Fibroblast of lung (primary cell): ENCODE measurements at regions not wholly inside any gene's neighbourhood (a gene's known extent, or its start where the extent isn't known, plus 50 kb on each side); places are given as distances from the start of the nearest gene placed in this dataset.

ENCODE experiments used
- EZH2 ChIP-seq: IDR thresholded peaks from 2 replicates; pipeline ENCODE4 v1.5.1; 2012; ENCODE audit warnings: low read length, control low read depth, mild to moderate bottlenecking; ENCODE audit errors: missing control alignments
- TF ChIP-seq, protein P1 (sequence below), 2 donors: IDR thresholded peaks in 1 of 2; conservative IDR thresholded peaks in 1 of 2; 1 replicate in 1 of 2; 2 replicates in 1 of 2; pipeline ENCODE4 v1.5.1; 2011 to 2012; ENCODE audit warnings: low read length in 2 of 2, control low read depth in 1 of 2, inconsistent platforms in 1 of 2, low read depth in 1 of 2, mild to moderate bottlenecking in 1 of 2

- TF ChIP-seq, protein P1, sequence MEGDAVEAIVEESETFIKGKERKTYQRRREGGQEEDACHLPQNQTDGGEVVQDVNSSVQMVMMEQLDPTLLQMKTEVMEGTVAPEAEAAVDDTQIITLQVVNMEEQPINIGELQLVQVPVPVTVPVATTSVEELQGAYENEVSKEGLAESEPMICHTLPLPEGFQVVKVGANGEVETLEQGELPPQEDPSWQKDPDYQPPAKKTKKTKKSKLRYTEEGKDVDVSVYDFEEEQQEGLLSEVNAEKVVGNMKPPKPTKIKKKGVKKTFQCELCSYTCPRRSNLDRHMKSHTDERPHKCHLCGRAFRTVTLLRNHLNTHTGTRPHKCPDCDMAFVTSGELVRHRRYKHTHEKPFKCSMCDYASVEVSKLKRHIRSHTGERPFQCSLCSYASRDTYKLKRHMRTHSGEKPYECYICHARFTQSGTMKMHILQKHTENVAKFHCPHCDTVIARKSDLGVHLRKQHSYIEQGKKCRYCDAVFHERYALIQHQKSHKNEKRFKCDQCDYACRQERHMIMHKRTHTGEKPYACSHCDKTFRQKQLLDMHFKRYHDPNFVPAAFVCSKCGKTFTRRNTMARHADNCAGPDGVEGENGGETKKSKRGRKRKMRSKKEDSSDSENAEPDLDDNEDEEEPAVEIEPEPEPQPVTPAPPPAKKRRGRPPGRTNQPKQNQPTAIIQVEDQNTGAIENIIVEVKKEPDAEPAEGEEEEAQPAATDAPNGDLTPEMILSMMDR (conservative IDR thresholded peaks at IDR 0.05 in 1 of 2, IDR thresholded peaks at IDR 0.05 in 1 of 2; ENCODE audit: low read depth in 1 of 2, low read length in 2 of 2), result peak in 1 of 2 donors; percentile 13
- no peak for TF ChIP-seq EZH2
Measured at GRCh38 chr2:88933980-88934379, 242.5 kb downstream of the RPIA start.
